ENCODE measurements at regions not wholly inside any gene's neighbourhood (a gene's known extent, or its start where the extent isn't known, plus 50 kb on each side); places are given as distances from the start of the nearest gene placed in this dataset.

- DNase-seq: no peak
Observed at GRCh38 chr6:149150301-149150700, 167.2 kb upstream of the TAB2 start.

DNA sequence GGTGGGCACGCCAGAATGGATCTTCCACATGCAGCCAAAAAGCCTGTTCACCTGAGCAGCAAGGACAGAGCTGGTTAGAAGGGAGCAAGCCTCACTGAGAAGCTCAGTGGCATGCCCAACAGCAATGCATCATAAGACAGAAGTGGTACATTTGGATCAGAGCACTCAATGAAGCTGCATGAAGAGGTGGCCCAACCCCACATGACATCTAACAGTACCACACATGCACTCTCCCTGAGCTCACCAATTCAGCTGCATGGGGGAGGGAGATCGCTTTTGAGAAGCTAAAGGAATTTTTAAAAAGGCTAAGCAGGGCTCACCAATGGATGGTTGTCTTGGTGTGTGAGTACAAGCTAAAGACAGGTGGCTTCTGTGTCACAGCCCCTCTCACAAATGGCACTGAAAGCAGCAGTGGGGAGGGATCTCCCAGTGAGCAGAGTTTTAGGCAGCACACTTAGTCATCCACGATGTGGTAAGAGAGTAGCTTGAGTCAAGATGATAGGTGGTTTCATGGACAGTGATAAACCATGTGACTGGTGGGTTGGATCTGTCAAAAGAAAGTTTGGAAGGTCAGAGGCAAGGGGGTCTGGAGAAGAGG, 166.6 kb upstream of the TAB2 start:
- DNase-seq: no peak

DNA sequence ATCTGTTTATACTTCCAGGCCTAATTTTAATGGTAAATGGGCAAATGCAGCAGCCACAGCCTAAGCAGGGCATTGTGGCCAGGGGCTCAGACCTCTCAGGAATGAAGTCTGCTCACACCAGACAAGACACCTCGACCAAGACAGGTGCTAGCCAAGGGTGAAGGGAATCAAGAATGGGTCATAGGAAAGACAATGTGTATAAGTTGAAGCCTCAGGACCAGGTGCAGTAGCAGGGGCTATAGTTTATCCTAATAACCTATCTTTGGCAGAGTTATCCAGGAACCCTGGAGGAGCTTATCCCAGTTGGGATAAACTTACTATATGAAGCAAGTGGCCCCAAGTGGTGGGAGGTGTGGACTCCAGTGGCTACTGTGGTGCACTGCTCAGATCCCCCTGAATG, 165.0 kb upstream of the TAB2 start:
- no peak for DNase-seq

DNA sequence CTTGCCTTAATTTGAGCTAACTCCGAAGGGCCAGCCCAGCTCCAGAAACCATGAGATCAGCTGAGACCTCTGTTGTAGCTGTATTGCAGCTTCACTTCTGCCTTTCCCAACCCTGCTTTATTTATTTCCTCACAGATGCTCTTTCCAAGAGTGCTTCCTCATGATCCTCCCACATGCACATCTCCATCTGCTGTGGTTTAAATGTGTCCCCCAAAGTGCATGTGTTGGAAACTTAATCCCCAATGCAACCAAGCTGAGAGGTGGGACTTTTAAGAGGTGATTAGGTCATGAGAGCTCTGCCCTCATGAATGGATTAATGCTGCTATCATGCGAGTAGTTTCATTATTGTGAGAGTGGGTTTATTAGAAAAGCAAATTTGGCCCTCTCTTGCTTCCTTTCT, 164.4 kb upstream of the TAB2 start:
- DNase-seq: no peak

DNA sequence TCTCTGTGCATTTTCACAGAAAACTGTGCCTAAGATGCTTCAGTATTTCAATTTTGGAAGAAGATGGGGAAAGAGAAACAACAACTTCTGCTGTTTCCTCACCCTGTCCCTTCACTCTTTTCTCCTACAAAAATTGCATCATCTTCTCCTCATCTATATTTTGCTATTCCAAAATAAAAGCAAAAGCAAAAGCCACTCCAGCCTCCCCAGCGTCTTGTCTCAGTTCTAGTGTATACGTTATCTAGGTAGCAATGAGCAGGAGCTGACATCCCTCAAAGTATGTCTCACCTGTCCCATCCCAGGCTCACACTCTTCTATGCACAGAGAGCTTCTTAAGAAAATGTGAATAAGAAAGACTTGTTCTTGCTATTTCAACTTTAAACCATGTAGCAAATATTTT, 163.8 kb upstream of the TAB2 start:
- DNase-seq: no peak

- no peak for DNase-seq
Observed at GRCh38 chr6:149154261-149154821, 163.2 kb upstream of the TAB2 start.

DNA sequence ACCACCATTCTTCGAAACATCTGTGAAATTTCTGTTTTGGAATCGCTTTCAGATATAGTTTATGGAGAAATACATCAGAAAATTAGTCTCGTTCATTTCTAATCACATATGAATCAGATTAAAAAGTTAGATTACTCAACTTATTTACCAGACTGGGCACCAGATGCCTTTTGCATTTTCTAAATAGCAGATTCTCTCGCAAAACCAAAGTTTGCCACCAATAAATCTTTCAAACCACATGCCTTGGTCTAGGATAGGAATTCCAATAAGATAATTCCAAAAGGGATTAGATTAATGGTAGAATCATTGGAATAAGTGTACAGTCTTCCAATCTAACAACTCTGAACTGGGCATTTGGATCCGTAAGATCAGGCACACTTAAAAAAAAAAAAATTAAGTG, 160.4 kb upstream of the TAB2 start:
- no peak for DNase-seq

DNA sequence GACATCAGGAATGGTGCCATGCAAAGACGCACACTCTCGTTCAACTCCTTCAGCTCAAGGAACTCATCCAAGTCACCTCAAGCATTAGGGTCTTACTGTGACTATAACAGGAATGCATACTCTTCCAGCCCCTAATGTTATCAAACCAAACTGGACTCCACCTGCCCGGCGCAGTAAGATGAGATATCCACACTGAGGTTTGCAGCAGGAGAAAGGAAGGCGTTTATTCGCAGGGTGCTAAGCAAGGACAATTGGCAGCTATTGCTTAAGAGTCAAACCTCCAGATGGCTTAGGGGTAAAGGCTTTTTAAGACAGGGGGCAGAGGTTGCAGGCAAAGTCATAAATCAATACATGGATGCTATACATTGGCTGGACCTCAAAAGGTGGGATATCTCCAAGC, 159.4 kb upstream of the TAB2 start:
- DNase-seq: no peak

GRCh38 chr6:149160943-149161342, 156.6 kb upstream of the TAB2 start:
- no peak for DNase-seq

GRCh38 chr6:149162924-149163323, 154.6 kb upstream of the TAB2 start:
- DNase-seq: no peak

DNA sequence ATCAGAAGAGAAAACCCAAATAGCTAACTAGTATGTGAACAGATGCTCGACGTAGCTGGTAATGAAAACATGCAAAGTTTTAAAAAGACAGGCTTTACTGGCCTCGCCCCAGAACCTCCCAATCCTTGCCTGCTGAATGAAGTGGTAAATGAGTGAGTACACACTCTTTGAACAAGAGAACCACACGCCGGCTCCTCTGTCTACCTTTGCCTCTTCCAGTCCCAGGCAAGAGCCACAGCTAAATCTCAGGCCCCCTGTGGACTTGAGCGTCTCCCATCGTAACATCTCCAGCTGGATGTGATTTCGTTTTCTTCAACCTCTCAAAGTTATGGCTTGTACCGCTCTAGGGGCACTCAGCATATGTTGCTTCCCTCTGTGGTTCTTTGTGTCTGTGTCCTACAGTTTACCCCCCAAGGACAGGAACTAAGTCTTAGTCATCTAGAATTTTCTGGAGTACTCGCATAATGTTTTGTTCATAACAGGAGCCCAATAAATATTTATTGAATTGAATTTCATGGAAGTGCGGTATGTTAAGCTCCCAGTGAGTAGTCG, 153.2 kb upstream of the TAB2 start:
- DNase-seq: no peak

GRCh38 chr6:149166336-149166735, 151.2 kb upstream of the TAB2 start:
- no peak for DNase-seq

DNA sequence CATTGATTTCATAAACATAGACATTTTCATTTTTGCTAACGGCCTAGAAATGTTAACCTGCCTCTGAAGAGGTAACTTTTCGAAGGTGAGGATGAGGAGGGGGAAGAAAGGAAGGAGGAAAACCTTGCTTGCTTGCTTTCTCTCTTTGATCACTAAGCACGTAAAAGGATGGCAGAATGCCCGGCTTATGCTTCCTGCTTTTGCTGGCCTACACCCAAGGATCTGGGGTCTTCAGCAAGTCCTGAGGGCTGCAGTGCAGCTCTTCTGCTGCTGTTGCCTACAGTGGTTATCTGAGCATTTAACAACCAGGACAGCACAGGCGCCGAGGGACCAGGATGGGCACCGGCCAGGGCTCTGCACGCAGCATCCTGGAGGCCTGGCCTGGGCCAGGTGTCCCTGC, 150.8 kb upstream of the TAB2 start:
- no peak for DNase-seq

- DNase-seq: no peak
Observed at GRCh38 chr6:149168968-149169367, 148.5 kb upstream of the TAB2 start.

GRCh38 chr6:149169761-149170511, 147.6 kb upstream of the TAB2 start:
- no peak for DNase-seq

- no peak for DNase-seq
Observed at GRCh38 chr6:149170564-149171452, 146.7 kb upstream of the TAB2 start.

GRCh38 chr6:149173222-149173621, 144.3 kb upstream of the TAB2 start:
- DNase-seq: no peak

GRCh38 chr6:149174962-149175361, 142.6 kb upstream of the TAB2 start:
- DNase-seq: no peak

- DNase-seq: peak; percentile 97
Observed at GRCh38 chr6:149176971-149177667, 140.4 kb upstream of the TAB2 start.

- DNase-seq: no peak
Observed at GRCh38 chr6:149179431-149179830, 138.1 kb upstream of the TAB2 start.

DNA sequence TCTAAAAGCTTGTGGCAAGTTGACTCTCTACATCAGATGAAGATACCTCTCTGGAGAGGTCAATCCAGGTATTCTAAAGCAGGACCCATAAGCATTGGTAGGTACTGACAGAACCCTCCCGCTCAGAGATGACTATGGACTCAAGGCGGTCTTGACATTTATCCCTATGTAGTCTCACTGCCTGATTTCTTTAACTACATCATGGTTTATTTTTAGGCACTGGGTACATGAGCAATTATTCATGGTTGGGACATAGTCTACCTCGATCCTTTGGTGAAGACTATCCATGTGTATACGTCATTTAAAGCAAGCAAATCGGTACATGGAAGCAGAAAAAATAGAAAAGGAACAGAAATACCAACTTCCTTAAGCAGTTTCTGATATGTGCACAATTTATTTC, 136.2 kb upstream of the TAB2 start:
- DNase-seq: no peak

DNA sequence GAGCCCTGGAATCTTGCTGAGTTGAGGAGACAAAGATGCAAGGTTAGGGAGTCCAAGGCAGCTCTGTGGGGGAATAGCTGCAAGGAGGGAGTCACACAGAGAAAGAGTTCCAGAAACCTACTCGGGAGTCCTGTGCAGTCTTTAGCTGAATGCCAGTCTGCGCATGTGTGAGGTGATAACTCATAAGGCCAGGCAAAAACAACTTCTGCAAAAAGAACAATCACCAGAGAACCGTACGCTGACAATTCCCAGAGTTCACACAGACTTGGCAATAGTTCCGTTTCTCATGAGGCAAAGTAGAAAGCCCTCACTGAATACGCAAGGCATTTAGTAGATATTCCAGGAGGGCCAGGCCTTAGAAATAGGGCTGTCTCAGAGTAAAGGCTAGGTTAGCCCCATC, 135.2 kb upstream of the TAB2 start:
- no peak for DNase-seq

- no peak for DNase-seq
Observed at GRCh38 chr6:149184523-149184922, 133.0 kb upstream of the TAB2 start.
